ENCODE measurements at regions not wholly inside any gene's neighbourhood (a gene's known extent, or its start where the extent isn't known, plus 50 kb on each side); places are given as distances from the start of the nearest gene placed in this dataset.

GRCh38 chr9:121601194-121601593 lies 50.2 kb upstream of the DAB2IP start:
- DNase-seq (ENCODE audit: low read depth in 2 of 2): no peak

All from stimulated activated CD4-positive, alpha-beta T cell treated with anti-CD3 and anti-CD28 coated beads, Interleukin-1b, Interleukin-23, amount 100 ng/mL, for 1 hour (primary cell).